ENCODE measurements at regions not wholly inside any gene's neighbourhood (a gene's known extent, or its start where the extent isn't known, plus 50 kb on each side); places are given as distances from the start of the nearest gene placed in this dataset.

DNA sequence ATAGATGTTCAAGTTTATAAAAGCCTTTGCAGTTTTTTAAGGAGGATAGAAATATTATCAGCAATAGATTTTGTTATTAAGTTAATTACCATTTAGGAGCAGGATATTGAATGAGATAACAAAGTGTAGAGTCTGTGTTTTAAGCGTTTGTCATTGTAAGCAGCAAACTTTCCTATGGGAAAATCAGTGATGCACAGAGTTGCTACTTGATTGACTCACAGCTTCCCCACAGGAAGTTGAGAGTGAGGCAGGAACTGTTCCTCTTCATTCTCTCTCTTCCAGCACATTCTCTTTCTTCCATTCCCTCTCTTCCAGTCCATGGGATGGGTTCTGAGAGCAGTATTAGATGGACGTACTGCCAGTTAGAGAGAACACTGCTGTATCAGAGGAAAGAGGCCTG, 867.7 kb upstream of the AGA start:
- no peak for TF ChIP-seq CTCF (IDR thresholded peaks at IDR 0.05; ENCODE audit: low read depth, low read length, missing control alignments)
- DNase-seq (ENCODE audit: low read depth): no peak
- in situ Hi-C loops (cut with HindIII; ENCODE audit: low sequenced_read_pairs): no loop called here
- H3K4me3 ChIP-seq (ENCODE audit: low read depth, low read length): no peak overlapping the region

DNA sequence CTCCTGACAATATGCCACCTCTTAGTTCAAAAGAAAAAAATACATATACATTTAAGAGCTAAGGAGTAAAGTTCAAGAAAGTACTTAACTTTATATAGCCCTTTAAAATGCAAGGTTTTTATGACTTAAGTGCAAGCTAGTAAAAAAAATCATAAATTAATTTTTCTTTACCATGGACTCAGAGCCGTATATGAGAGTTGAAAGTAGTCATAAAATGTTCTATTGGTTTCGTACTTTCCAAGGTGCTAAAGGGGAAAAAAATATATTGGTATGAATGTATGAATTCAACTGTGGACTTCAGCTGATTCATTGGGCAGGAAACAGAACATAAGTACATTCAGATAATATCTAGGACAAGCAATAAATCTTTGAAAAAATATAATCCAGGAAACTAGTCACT, 869.8 kb upstream of the AGA start:
- in situ Hi-C loops (cut with HindIII; ENCODE audit: low sequenced_read_pairs): no loop called here
- no peak for TF ChIP-seq CTCF (IDR thresholded peaks at IDR 0.05; ENCODE audit: low read depth, low read length, missing control alignments)
- no peak overlapping the region for H3K4me3 ChIP-seq (ENCODE audit: low read depth, low read length)
- DNase-seq (ENCODE audit: low read depth): no peak

DNA sequence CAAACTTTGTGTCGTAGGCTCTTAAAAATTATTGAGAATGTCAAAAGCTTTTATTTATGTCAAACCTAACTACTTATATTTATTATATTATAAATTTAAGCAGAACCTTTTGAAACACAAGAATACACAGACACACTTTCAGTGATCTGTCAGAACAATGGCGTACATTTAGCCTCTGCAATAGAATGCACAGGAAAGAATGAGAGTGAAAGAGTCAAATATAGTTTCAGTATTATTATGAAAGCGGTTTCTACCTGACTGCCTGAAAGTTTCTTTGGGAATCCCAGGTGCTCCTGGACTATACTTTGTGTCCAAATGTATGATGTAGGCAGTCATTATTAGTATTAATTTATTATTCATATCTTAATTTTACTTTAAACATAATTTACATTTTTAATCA, 872.0 kb upstream of the AGA start:
- no peak overlapping the region for H3K4me3 ChIP-seq (ENCODE audit: low read depth, low read length)
- no peak for TF ChIP-seq CTCF (IDR thresholded peaks at IDR 0.05; ENCODE audit: low read depth, low read length, missing control alignments)
- no peak for DNase-seq (ENCODE audit: low read depth)
- in situ Hi-C loops (cut with HindIII; ENCODE audit: low sequenced_read_pairs): no loop called here

- no peak for TF ChIP-seq CTCF (IDR thresholded peaks at IDR 0.05; ENCODE audit: low read depth, low read length, missing control alignments)
- in situ Hi-C loops (cut with HindIII; ENCODE audit: low sequenced_read_pairs): no loop called here
- no peak overlapping the region for H3K4me3 ChIP-seq (ENCODE audit: low read depth, low read length)
- DNase-seq (ENCODE audit: low read depth): no peak
These were observed 874.0 kb upstream of the AGA start for GRCh38 chr4:178316211-178316610.

- DNase-seq (ENCODE audit: low read depth): no peak
- no peak for TF ChIP-seq CTCF (IDR thresholded peaks at IDR 0.05; ENCODE audit: low read depth, low read length, missing control alignments)
- no peak overlapping the region for H3K4me3 ChIP-seq (ENCODE audit: low read depth, low read length)
- in situ Hi-C loops (cut with HindIII; ENCODE audit: low sequenced_read_pairs): no loop called here
These were observed 877.8 kb upstream of the AGA start for GRCh38 chr4:178320003-178320402.

GRCh38 chr4:178322524-178323183, 880.4 kb upstream of the AGA start:
- no peak overlapping the region for H3K4me3 ChIP-seq (ENCODE audit: low read depth, low read length)
- no peak for TF ChIP-seq CTCF (IDR thresholded peaks at IDR 0.05; ENCODE audit: low read depth, low read length, missing control alignments)
- DNase-seq (ENCODE audit: low read depth): no peak
- in situ Hi-C loops (cut with HindIII; ENCODE audit: low sequenced_read_pairs): no loop called here

Measured in astrocyte of the cerebellum (primary cell).